OCI-LY7 (cell line): ENCODE measurements at regions not wholly inside any gene's neighbourhood (a gene's known extent, or its start where the extent isn't known, plus 50 kb on each side); places are given as distances from the start of the nearest gene placed in this dataset.

ENCODE experiments used
- BruUV-seq: library from RNA; stranded (reverse); fragments of 400-500 nt; replicated peaks from 2 replicates; lab custom pipeline; 2021; lab: Mats Ljungman, UMichigan
- CTCF ChIA-PET: fragments of 300-600 bp; sonication (Branson Sonifier 250); formaldehyde crosslinking; loops from one replicate; lab custom pipeline; 2022; ENCODE audit warnings: antibody characterized with exemption; ENCODE audit not compliant: unreplicated experiment; lab: Charles Lee
- POLR2A ChIA-PET: fragments of 300-600 bp; sonication (Branson Sonifier 250); formaldehyde crosslinking; loops from one replicate; lab custom pipeline; 2022; ENCODE audit warnings: antibody characterized with exemption; lab: Charles Lee
- DNase-seq: peaks from one replicate; pipeline ENCODE4 v3.0.0-alpha.2; 2015; ENCODE audit warnings: low spot score
- H2AFZ ChIP-seq: fragments of 200-600 bp; sonication (generic), shearing (Covaris generic); 2 replicates; pipeline ENCODE4 v1.6.1; 2014; ENCODE audit warnings: mild to moderate bottlenecking, antibody characterized with exemption, low read length, moderate library complexity
- H3K27ac ChIP-seq: fragments of 200-600 bp; sonication (generic); 2 replicates; pipeline ENCODE4 v1.5.1; 2014; ENCODE audit warnings: mixed run types, low read depth, mild to moderate bottlenecking, moderate library complexity, low read length, inconsistent platforms; ENCODE audit not compliant: poor library complexity, severe bottlenecking
- H3K36me3 ChIP-seq: fragments of 200-600 bp; sonication (generic); 2 replicates; pipeline ENCODE4 v1.6.1; 2014; ENCODE audit warnings: mild to moderate bottlenecking, antibody characterized with exemption, low read length, moderate library complexity, mixed read lengths; ENCODE audit not compliant: insufficient read depth
- H3K4me1 ChIP-seq: fragments of 200-600 bp; sonication (generic); 2 replicates; pipeline ENCODE4 v1.5.1; 2014; ENCODE audit warnings: mild to moderate bottlenecking, low read length; ENCODE audit not compliant: insufficient read depth, poor library complexity, severe bottlenecking
- H3K4me2 ChIP-seq: fragments of 200-600 bp; sonication (generic); 2 replicates; pipeline ENCODE4 v1.6.1; 2014; ENCODE audit warnings: mild to moderate bottlenecking, low read length
- H3K4me3 ChIP-seq: fragments of 200-600 bp; sonication (generic); 2 replicates; pipeline ENCODE4 v1.5.1; 2014; ENCODE audit warnings: mild to moderate bottlenecking, low read depth, low read length; ENCODE audit not compliant: poor library complexity, severe bottlenecking
- H3K79me2 ChIP-seq: fragments of 200-600 bp; sonication (generic); 2 replicates; pipeline ENCODE4 v1.6.1; 2016; ENCODE audit warnings: low read depth, mild to moderate bottlenecking, low read length, moderate library complexity, mixed read lengths; ENCODE audit not compliant: insufficient read depth
- H3K9me2 ChIP-seq: fragments of 200-600 bp; sonication (generic); 2 replicates; pipeline ENCODE4 v1.6.1; 2016; ENCODE audit warnings: mild to moderate bottlenecking, low read length, mixed read lengths; ENCODE audit not compliant: insufficient read depth
- H3K9me3 ChIP-seq: fragments of 200-600 bp; sonication (generic); 2 replicates; pipeline ENCODE4 v1.6.1; 2014; ENCODE audit warnings: mild to moderate bottlenecking, mixed run types, low read length, mixed read lengths
- H4K20me1 ChIP-seq: fragments of 200-600 bp; sonication (generic); 2 replicates; pipeline ENCODE4 v1.6.1; 2014; ENCODE audit warnings: mild to moderate bottlenecking, antibody characterized with exemption, low read length, moderate library complexity, mixed read lengths; ENCODE audit not compliant: insufficient read depth
- CTCF ChIP-seq: fragments of 200-600 bp; sonication (generic); conservative IDR thresholded peaks from 2 replicates; pipeline ENCODE4 v1.5.1; 2014; ENCODE audit warnings: mild to moderate bottlenecking, antibody characterized with exemption, low read length, moderate library complexity, mixed read lengths
- EZH2phosphoT487 ChIP-seq: fragments of 200-600 bp; sonication (generic); IDR thresholded peaks from 2 replicates; pipeline ENCODE4 v1.6.1; 2018; ENCODE audit warnings: low read depth, borderline replicate concordance, mild to moderate bottlenecking, mixed run types, antibody characterized with exemption, low read length, moderate library complexity, mixed read lengths
- intact Hi-C: fragments of 100-400 bp; cut with micrococcal nuclease; formaldehyde crosslinking; loops from one replicate; pipeline ENCODE4 v1.10.0; 2022; ENCODE audit not compliant: unreplicated experiment

GRCh38 chr16:80417706-80418271 lies 123.0 kb upstream of the DYNLRB2 start:
- Histone ChIP-seq H3K4me2 (no peak overlapping the region), H3K4me3 (no peak overlapping the region), H3K4me1 (no peaks in the 10 kb centered on the region), H3K9me2 (no peaks in the 10 kb centered on the region), H3K9me3 (no peaks in the 10 kb centered on the region), H4K20me1 (no peaks in the 10 kb centered on the region), H2AFZ (no peak overlapping the region), H3K36me3 (no peaks in the 10 kb centered on the region), H3K27ac (no peak overlapping the region), H3K79me2 (no peaks in the 10 kb centered on the region)
- intact Hi-C loops: no loop called here
- ChIA-PET POLR2A (no interaction called here), CTCF (no interaction called here)
- no peak for TF ChIP-seq CTCF
- TF ChIP-seq EZH2phosphoT487: no peak
- BruUV-seq: no TSS peak
- peak; percentile 3 for DNase-seq

GRCh38 chr16:80408014-80408413 lies 132.8 kb upstream of the DYNLRB2 start:
- Histone ChIP-seq H2AFZ (no peak overlapping the region), H3K4me2 (no peak overlapping the region), H3K9me2 (no peaks in the 10 kb centered on the region), H3K4me1 (no peaks in the 10 kb centered on the region), H3K9me3 (no peaks in the 10 kb centered on the region), H3K36me3 (no peaks in the 10 kb centered on the region), H3K27ac (no peak overlapping the region), H3K4me3 (no peak overlapping the region), H4K20me1 (no peaks in the 10 kb centered on the region), H3K79me2 (no peaks in the 10 kb centered on the region)
- intact Hi-C loops: no loop called here
- BruUV-seq: no TSS peak
- ChIA-PET POLR2A (no interaction called here), CTCF (no interaction called here)
- TF ChIP-seq EZH2phosphoT487: no peak
- no peak for TF ChIP-seq CTCF
- DNase-seq: no peak

- no peak overlapping the region for H2AFZ ChIP-seq
- H3K27ac ChIP-seq: no peak overlapping the region
- CTCF ChIA-PET: no interaction called here
- intact Hi-C loops: no loop called here
- no peaks in the 10 kb centered on the region for H3K4me1 ChIP-seq
- TF ChIP-seq EZH2phosphoT487: no peak
- no peak for TF ChIP-seq CTCF
- no peak for DNase-seq
- H3K79me2 ChIP-seq: no peaks in the 10 kb centered on the region
- H3K9me2 ChIP-seq: no peaks in the 10 kb centered on the region
- H3K4me2 ChIP-seq: no peak overlapping the region
- no peaks in the 10 kb centered on the region for H3K36me3 ChIP-seq
- H4K20me1 ChIP-seq: no peaks in the 10 kb centered on the region
- no peaks in the 10 kb centered on the region for H3K9me3 ChIP-seq
- H3K4me3 ChIP-seq: no peak overlapping the region
- no TSS peak for BruUV-seq
- POLR2A ChIA-PET: no interaction called here
Observed at GRCh38 chr16:80407265-80407987, 133.4 kb upstream of the DYNLRB2 start.
